Inflammatory macrophage treated with lipopolysaccharide for 1 hour (primary cell): ENCODE measurements at regions not wholly inside any gene's neighbourhood (a gene's known extent, or its start where the extent isn't known, plus 50 kb on each side); places are given as distances from the start of the nearest gene placed in this dataset.
"Not testable (repeated sequence)": the region's sequence is repeated elsewhere in the genome, so short reads cannot be mapped to it uniquely, and the experiment has no call there.

Experiments used
- DNase-seq, 2 donors: peaks; one replicate each; pipeline ENCODE4 v3.0.0-alpha.2; 2020 to 2022

DNA sequence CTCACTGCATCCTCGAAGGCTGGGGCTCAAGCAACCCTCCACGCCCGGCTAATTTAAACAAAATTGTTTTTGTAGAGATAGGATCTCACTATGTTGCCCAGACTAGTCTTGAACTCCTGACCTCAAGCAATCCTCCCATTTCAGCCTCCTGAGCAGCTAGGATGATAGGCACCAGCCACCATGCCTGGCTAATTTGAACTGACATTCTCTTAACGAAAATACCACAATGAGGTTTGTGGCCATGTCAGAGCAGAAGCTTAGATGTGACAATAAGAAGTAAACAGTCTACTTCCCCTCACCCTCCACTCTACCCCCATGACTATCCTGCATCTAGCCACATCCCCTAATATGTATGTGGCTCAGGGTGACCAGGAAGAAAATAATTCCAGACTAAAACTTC, 74.8 kb upstream of the PLCB4 start:
- DNase-seq: no peak

GRCh38 chr20:8995761-8996160, 73.1 kb upstream of the PLCB4 start:
- DNase-seq: no peak

DNA sequence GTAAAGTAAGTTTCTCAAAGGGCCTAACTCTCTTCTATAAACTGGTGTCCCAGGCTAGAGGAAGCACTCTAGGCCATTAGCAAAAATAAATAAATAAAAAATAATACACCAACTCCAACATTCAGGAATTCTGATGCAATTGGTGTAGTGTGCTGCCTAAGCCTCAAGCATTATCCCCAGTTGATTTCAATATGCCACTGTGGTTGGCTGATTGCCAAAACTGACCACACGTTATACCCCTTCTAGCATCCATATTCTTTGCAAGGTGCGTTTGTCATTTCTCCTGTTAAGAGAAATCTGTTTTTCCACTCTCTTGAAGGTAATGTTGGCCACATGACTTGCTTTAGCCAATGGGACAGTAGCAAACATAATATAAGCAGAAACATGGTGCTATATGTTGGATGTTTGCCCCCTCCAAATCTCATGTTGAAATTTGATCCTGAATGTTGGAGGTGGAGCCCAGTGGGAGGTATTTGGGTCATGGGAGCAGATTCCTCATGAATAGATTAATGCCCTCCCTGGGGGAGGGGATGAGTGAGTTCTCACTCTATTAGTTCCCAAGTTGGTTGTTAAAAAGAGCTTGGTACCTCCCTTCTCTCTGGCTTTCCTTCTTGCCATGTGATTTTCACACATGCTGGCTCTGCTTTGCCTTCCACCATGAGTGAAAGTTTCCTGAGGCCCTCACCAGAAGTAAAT, 71.9 kb upstream of the PLCB4 start:
- no peak for DNase-seq

- no peak for DNase-seq
Measured at GRCh38 chr20:8997701-8998117, 71.2 kb upstream of the PLCB4 start.

DNA sequence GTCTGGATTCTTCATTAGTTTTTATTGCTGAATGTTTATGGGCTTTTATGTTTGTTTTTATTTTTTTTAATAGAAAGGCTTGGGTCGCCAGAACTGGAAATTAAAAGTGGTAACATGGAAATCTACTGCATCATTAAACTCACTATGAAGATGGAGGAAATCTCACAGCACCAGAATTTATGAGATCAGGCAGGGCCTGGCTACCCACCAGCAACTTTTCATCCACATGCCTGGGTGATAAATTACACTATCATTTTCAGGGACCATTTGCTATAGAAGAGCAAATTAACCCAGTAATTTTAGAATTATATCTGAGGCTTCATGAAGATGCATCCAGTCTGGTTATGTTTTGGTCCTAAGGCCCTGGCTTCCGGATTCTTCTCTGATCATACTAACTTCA, 57.8 kb upstream of the PLCB4 start:
- no peak for DNase-seq

DNA sequence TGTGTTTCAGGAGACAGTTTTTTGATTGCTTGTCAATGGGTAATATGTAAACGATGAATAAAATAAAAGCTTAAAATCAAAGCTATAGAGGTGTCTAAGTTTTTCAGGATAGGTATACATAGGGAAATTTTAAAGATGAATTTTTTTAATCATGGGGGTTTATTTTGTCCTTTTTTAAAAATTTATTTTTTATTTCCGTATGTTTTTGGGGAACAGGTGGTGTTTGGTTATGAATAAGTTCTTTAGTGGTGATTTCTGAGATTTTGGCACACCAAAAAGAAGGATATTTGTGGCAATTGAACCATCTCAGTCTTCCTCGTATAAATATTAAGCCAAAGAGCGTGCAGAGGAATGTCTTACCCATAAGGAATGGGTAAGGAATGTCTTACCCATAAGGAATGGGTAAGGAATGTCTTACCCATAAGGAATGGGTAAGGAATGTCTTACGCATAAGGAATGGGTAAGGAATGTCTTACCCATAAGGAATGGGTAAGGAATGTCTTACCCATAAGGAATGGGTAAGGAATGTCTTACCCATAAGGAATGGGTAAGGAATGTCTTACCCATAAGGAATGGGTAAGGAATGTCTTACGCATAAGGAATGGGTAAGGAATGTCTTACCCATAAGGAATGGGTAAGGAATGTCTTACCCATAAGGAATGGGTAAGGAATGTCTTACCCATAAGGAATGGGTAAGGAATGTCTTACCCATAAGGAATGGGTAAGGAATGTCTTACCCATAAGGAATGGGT, 53.5 kb upstream of the PLCB4 start:
- not testable (repeated sequence) for DNase-seq

DNA sequence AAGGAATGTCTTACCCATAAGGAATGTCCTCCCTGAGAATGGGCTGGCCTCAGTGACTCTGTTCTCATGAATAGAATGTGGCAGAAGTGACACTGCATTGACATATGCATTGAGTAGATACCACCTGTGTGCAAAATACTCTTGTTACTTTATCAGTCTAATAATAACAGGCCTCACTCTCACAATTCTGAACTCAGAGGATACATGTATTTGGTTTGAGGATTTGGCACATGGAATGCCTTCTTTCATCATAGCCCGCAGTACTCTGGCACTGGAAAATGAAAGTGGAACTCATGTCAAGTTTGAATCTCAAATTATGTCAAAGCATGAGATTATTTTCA, 52.9 kb upstream of the PLCB4 start:
- no peak for DNase-seq

GRCh38 chr20:9018346-9018745, 50.5 kb upstream of the PLCB4 start:
- no peak for DNase-seq
